ENCODE measurements at regions not wholly inside any gene's neighbourhood (a gene's known extent, or its start where the extent isn't known, plus 50 kb on each side); places are given as distances from the start of the nearest gene placed in this dataset.

DNA sequence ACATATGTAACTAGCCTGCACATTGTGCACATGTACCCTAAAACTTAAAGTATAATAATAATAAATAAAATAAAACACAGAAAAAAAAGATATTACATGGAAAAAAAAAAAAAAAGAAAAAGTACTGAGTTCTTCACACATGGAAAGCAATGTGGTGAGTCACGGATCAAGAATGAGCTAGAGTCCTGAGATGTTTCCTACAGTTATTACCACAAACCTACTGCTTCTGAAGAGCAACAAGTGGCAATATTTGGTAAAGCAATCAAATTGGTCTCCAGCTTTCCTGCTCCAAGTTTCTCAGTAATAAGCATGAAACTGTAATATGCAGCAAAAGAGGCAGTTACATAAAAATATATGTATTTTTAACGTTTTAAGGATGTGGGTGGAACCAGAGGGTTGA is 223.3 kb upstream of the SALL1 start:
- TF ChIP-seq, protein P1, sequence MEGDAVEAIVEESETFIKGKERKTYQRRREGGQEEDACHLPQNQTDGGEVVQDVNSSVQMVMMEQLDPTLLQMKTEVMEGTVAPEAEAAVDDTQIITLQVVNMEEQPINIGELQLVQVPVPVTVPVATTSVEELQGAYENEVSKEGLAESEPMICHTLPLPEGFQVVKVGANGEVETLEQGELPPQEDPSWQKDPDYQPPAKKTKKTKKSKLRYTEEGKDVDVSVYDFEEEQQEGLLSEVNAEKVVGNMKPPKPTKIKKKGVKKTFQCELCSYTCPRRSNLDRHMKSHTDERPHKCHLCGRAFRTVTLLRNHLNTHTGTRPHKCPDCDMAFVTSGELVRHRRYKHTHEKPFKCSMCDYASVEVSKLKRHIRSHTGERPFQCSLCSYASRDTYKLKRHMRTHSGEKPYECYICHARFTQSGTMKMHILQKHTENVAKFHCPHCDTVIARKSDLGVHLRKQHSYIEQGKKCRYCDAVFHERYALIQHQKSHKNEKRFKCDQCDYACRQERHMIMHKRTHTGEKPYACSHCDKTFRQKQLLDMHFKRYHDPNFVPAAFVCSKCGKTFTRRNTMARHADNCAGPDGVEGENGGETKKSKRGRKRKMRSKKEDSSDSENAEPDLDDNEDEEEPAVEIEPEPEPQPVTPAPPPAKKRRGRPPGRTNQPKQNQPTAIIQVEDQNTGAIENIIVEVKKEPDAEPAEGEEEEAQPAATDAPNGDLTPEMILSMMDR (conservative IDR thresholded peaks at IDR 0.05; ENCODE audit: low read depth in 2 of 2), result no peak
- TF ChIP-seq STAT1 (IDR thresholded peaks at IDR 0.05; ENCODE audit: unreplicated experiment) (no peak), EZH2phosphoT487 (IDR thresholded peaks at IDR 0.05; ENCODE audit: unreplicated experiment) (no peak), POLR2AphosphoS5 (IDR thresholded peaks at IDR 0.05; ENCODE audit: low read depth) (no peak), JUNB (IDR thresholded peaks at IDR 0.05; ENCODE audit: unreplicated experiment) (no peak), EZH2 (IDR thresholded peaks at IDR 0.05; ENCODE audit: low read depth, unreplicated experiment) (no peak), CREB1 (CRISPR knock-in tag; IDR thresholded peaks at IDR 0.05; ENCODE audit: low read depth) (no peak), ZNF114 (CRISPR knock-in tag; IDR thresholded peaks at IDR 0.05) (no peak)
- TF ChIP-seq, protein P2, sequence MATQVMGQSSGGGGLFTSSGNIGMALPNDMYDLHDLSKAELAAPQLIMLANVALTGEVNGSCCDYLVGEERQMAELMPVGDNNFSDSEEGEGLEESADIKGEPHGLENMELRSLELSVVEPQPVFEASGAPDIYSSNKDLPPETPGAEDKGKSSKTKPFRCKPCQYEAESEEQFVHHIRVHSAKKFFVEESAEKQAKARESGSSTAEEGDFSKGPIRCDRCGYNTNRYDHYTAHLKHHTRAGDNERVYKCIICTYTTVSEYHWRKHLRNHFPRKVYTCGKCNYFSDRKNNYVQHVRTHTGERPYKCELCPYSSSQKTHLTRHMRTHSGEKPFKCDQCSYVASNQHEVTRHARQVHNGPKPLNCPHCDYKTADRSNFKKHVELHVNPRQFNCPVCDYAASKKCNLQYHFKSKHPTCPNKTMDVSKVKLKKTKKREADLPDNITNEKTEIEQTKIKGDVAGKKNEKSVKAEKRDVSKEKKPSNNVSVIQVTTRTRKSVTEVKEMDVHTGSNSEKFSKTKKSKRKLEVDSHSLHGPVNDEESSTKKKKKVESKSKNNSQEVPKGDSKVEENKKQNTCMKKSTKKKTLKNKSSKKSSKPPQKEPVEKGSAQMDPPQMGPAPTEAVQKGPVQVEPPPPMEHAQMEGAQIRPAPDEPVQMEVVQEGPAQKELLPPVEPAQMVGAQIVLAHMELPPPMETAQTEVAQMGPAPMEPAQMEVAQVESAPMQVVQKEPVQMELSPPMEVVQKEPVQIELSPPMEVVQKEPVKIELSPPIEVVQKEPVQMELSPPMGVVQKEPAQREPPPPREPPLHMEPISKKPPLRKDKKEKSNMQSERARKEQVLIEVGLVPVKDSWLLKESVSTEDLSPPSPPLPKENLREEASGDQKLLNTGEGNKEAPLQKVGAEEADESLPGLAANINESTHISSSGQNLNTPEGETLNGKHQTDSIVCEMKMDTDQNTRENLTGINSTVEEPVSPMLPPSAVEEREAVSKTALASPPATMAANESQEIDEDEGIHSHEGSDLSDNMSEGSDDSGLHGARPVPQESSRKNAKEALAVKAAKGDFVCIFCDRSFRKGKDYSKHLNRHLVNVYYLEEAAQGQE (IDR thresholded peaks at IDR 0.05; ENCODE audit: unreplicated experiment), result no peak
- TF ChIP-seq, protein P3, sequence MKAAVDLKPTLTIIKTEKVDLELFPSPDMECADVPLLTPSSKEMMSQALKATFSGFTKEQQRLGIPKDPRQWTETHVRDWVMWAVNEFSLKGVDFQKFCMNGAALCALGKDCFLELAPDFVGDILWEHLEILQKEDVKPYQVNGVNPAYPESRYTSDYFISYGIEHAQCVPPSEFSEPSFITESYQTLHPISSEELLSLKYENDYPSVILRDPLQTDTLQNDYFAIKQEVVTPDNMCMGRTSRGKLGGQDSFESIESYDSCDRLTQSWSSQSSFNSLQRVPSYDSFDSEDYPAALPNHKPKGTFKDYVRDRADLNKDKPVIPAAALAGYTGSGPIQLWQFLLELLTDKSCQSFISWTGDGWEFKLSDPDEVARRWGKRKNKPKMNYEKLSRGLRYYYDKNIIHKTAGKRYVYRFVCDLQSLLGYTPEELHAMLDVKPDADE (IDR thresholded peaks at IDR 0.05), result no peak
